IMR-90 (cell line): ENCODE measurements at regions not wholly inside any gene's neighbourhood (a gene's known extent, or its start where the extent isn't known, plus 50 kb on each side); places are given as distances from the start of the nearest gene placed in this dataset.
A peak's percentile ranks its signal among the peaks of the same experiment; 100 is the strongest.

Experiments used
- ATAC-seq: fragments of 200-7000 bp; cut with Tn5 transposase; 2 replicates; pipeline ENCODE4 v1.9.1; 2020; ENCODE audit warnings: low read depth, mild to moderate bottlenecking, moderate library complexity
- BruUV-seq: library from RNA; stranded (reverse); fragments of 400-500 nt; replicated peaks from 2 replicates; lab custom pipeline; 2021; lab: Mats Ljungman, UMichigan
- CTCF ChIA-PET: fragments of 300-600 bp; formaldehyde crosslinking; extraction: SDS; loops from one replicate; lab custom pipeline; 2021; ENCODE audit warnings: antibody characterized with exemption; lab: Yijun Ruan, JAX
- POLR2A ChIA-PET: fragments of 300-600 bp; sonication (Branson Sonifier 250); formaldehyde crosslinking; loops from one replicate; lab custom pipeline; 2022; ENCODE audit warnings: antibody characterized with exemption; ENCODE audit not compliant: unreplicated experiment; lab: Charles Lee
- DNase-seq: peaks from one replicate; pipeline ENCODE4 v3.0.0; 2013
- H2AFZ ChIP-seq: replicated peaks from 2 replicates; pipeline ENCODE3; 2013; ENCODE audit warnings: low read length, mild to moderate bottlenecking; ENCODE audit not compliant: poor library complexity
- H2AK5ac ChIP-seq: 2 replicates; pipeline ENCODE4 v1.6.1; 2013; ENCODE audit warnings: low read depth, low read length, inconsistent platforms
- H2AK9ac ChIP-seq: replicated peaks from 2 replicates; pipeline ENCODE3; 2013; ENCODE audit warnings: mild to moderate bottlenecking, low read depth, low read length, moderate library complexity; ENCODE audit not compliant: poor library complexity
- H2BK120ac ChIP-seq: 2 replicates; pipeline ENCODE4 v1.6.1; 2013; ENCODE audit warnings: low read depth, low read length, inconsistent platforms
- H2BK15ac ChIP-seq: 3 replicates; pipeline ENCODE4 v1.6.1; 2013; ENCODE audit warnings: low read depth, low read length, inconsistent platforms
- H2BK20ac ChIP-seq: 2 replicates; pipeline ENCODE4 v1.6.1; 2013; ENCODE audit warnings: low read depth, mild to moderate bottlenecking, inconsistent platforms, low read length, moderate library complexity
- H2BK5ac ChIP-seq: 2 replicates; pipeline ENCODE4 v1.6.1; 2013; ENCODE audit warnings: mild to moderate bottlenecking, low read depth, low read length, inconsistent platforms; ENCODE audit not compliant: poor library complexity, severe bottlenecking
- H3K14ac ChIP-seq: replicated peaks from 2 replicates; pipeline ENCODE4 v1.6.1; 2013; ENCODE audit warnings: low read depth, low read length, inconsistent platforms
- H3K18ac ChIP-seq: 2 replicates; pipeline ENCODE4 v1.6.1; 2013; ENCODE audit warnings: low read depth, low read length, control low read depth
- H3K23ac ChIP-seq: 2 replicates; pipeline ENCODE4 v1.6.1; 2013; ENCODE audit warnings: low read depth, low read length, inconsistent platforms
- H3K27ac ChIP-seq: 2 replicates; pipeline ENCODE4 v1.5.1; 2013; ENCODE audit warnings: mild to moderate bottlenecking, control low read depth, low read length; ENCODE audit not compliant: insufficient read depth
- H3K27me3 ChIP-seq: 2 replicates; pipeline ENCODE4 v1.6.1; 2013; ENCODE audit warnings: low read length; ENCODE audit not compliant: control insufficient read depth, insufficient read depth
- H3K36me3 ChIP-seq: 2 replicates; pipeline ENCODE4 v1.6.1; 2013; ENCODE audit warnings: low read length, mixed read lengths; ENCODE audit not compliant: control insufficient read depth, insufficient read depth
- H3K4ac ChIP-seq: 2 replicates; pipeline ENCODE4 v1.6.1; 2013; ENCODE audit warnings: low read depth, low read length, inconsistent platforms
- H3K4me1 ChIP-seq: 2 replicates; pipeline ENCODE4 v1.6.1; 2013; ENCODE audit warnings: low read length, mixed read lengths; ENCODE audit not compliant: control insufficient read depth, insufficient read depth
- H3K4me2 ChIP-seq: 2 replicates; pipeline ENCODE4 v1.6.1; 2013; ENCODE audit warnings: low read depth, mild to moderate bottlenecking, control low read depth, low read length, moderate library complexity
- H3K4me3 ChIP-seq: 2 replicates; pipeline ENCODE4 v1.5.1; 2013; ENCODE audit warnings: low read depth, mild to moderate bottlenecking, control low read depth, low read length, moderate library complexity; ENCODE audit not compliant: insufficient read depth
- H3K56ac ChIP-seq: 2 replicates; pipeline ENCODE4 v1.6.1; 2013; ENCODE audit warnings: low read length, inconsistent platforms; ENCODE audit not compliant: insufficient read depth; ENCODE audit errors: extremely low read depth
- H3K79me1 ChIP-seq, 2 experiments: 2 replicates each; pipeline ENCODE4 v1.6.1; 2013; ENCODE audit warnings: low read length in 2 of 2, inconsistent platforms in 1 of 2, low read depth in 1 of 2
- H3K9ac ChIP-seq: 2 replicates; pipeline ENCODE4 v1.6.1; 2013; ENCODE audit warnings: low read depth, low read length, control low read depth
- H3K9me1 ChIP-seq: 2 replicates; pipeline ENCODE4 v1.6.1; 2013; ENCODE audit warnings: low read length, inconsistent platforms; ENCODE audit not compliant: insufficient read depth
- H3K9me3 ChIP-seq: 2 replicates; pipeline ENCODE4 v1.6.1; 2013; ENCODE audit warnings: low read length; ENCODE audit not compliant: control insufficient read depth, insufficient read depth
- H4K20me1 ChIP-seq: 2 replicates; pipeline ENCODE4 v1.6.1; 2013; ENCODE audit warnings: low read length, inconsistent platforms; ENCODE audit not compliant: insufficient read depth
- H4K5ac ChIP-seq: 2 replicates; pipeline ENCODE4 v1.6.1; 2013; ENCODE audit warnings: mild to moderate bottlenecking, low read depth, low read length, control low read depth
- H4K8ac ChIP-seq, 2 experiments: 2 replicates each; pipeline ENCODE4 v1.6.1; 2013; ENCODE audit warnings: low read depth in 2 of 2, low read length in 2 of 2, control low read depth in 1 of 2, inconsistent platforms in 1 of 2
- H4K91ac ChIP-seq: 2 replicates; pipeline ENCODE4 v1.6.1; 2013; ENCODE audit warnings: low read depth, low read length, inconsistent platforms; ENCODE audit not compliant: insufficient read depth
- CHD1 ChIP-seq: IDR thresholded peaks from 2 replicates; pipeline ENCODE4 v1.6.1; 2012; ENCODE audit warnings: low read depth, low read length, improper control_type of control experiment
- FOS ChIP-seq: fragments of 150-350 bp; IDR thresholded peaks from 2 replicates; pipeline ENCODE4 v1.6.1; 2016; ENCODE audit warnings: low read depth, low read length
- NFE2L2 ChIP-seq: fragments of 150-350 bp; IDR thresholded peaks from 2 replicates; pipeline ENCODE4 v1.6.1; 2016; ENCODE audit warnings: low read depth, mild to moderate bottlenecking, low read length
- POLR2A ChIP-seq: IDR thresholded peaks from 2 replicates; pipeline ENCODE4 v1.6.1; 2012; ENCODE audit warnings: mild to moderate bottlenecking, low read depth, low read length
- RFX5 ChIP-seq: IDR thresholded peaks from 2 replicates; pipeline ENCODE4 v1.8.0; 2012; ENCODE audit warnings: low read depth, mild to moderate bottlenecking, low read length, moderate library complexity
- WGBS, 2 experiments: methylation state at CpG; one replicate each; pipeline versions ENCODE4 v1.1.5 to v1.1.7; 2013; ENCODE audit warnings: missing lambda C conversion rate in 2 of 2; ENCODE audit not compliant: insufficient read length in 1 of 2; ENCODE audit errors: extremely low coverage in 2 of 2; 5-methylcytosine and 5-hydroxymethylcytosine counted together
- dilution Hi-C: fragments of 300-500 bp; cut with HindIII; formaldehyde crosslinking; loops from one replicate; pipeline ENCODE4 v1.14.3; 2018; ENCODE audit warnings: low sequenced_read_pairs; ENCODE audit not compliant: unreplicated experiment
- in situ Hi-C: fragments of 300-500 bp; cut with MboI; formaldehyde crosslinking; loops from 3 replicates; pipeline ENCODE4 v1.14.3; 2019; ENCODE audit warnings: low sequenced_read_pairs, inconsistent platforms, mixed read lengths
- intact Hi-C: fragments of 100-400 bp; cut with micrococcal nuclease; formaldehyde crosslinking; loops from 2 replicates; pipeline ENCODE4 v1.10.0; 2022

DNA sequence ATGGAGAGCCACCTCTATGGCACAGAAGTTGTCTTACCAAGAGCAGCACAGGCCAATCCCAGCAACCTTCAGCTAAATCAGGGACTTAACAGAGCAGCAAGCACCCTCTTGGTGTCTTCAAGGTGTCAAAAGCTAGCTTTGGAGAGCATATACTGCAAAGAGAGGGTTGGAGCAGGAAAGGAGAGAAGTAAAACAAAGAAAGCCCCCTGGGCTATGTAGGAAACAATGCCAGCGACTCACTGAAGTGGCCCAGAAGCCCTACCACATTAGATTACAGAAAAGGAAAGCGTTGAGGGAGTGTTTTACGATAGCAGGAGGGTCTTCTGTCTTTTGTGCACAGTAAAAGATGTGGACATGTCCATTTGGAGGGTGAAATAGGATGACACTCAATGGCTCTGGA is 233.4 kb downstream of the MREG start:
- no peak overlapping the region for H4K5ac ChIP-seq
- H2AFZ ChIP-seq, result no peak overlapping the region
- no peak overlapping the region for H3K4ac ChIP-seq
- no peak overlapping the region for H4K8ac ChIP-seq
- peak overlapping the region; percentile 17; the same call in 1 of the 2 replicates for H2BK20ac ChIP-seq
- H3K9ac ChIP-seq, result no peak overlapping the region
- H3K56ac ChIP-seq, result no peak overlapping the region
- no peaks in the 10 kb centered on the region for H4K20me1 ChIP-seq
- no peak overlapping the region for H2BK5ac ChIP-seq
- H2AK5ac ChIP-seq, result 0 out of 2 replicates have a peak overlapping the region, but pooled peaks have one; percentile 15
- TF ChIP-seq CHD1 (no peak), NFE2L2 (no peak), FOS (no peak), RFX5 (no peak), POLR2A (no peak)
- H2BK120ac ChIP-seq, result no peak overlapping the region
- no peak overlapping the region for H2AK9ac ChIP-seq
- in situ Hi-C loops (no loop called here), intact Hi-C loops (loop anchor here (5.0 kb wide), 1 partner anchor 343 kb away; the partner anchor contains the start of gene FN1), dilution Hi-C loops (no loop called here)
- no peak for DNase-seq
- H3K4me3 ChIP-seq, result no peak overlapping the region
- BruUV-seq, result no TSS peak
- H3K79me1 ChIP-seq, result no peaks in the 10 kb centered on the region
- H3K4me1 ChIP-seq, result peaks cover 4% of the 10 kb centered on the region
- H3K27ac ChIP-seq, result no peak overlapping the region
- no peaks in the 10 kb centered on the region; the same call in 1 of the 2 replicates for H3K9me3 ChIP-seq
- no peak overlapping the region for H3K4me2 ChIP-seq
- WGBS, 2 experiments, result no CpG with 5 or more reads among the region's 3 CpGs
- no peaks in the 10 kb centered on the region for H3K27me3 ChIP-seq
- POLR2A ChIA-PET, result no interaction called here
- CTCF ChIA-PET, result no interaction called here
- H3K9me1 ChIP-seq, result 0 out of 2 replicates have a peak, but pooled peaks cover 2% of the 10 kb centered on the region
- ATAC-seq, result no peak
- H3K14ac ChIP-seq, result no peak overlapping the region
- no peaks in the 10 kb centered on the region for H3K36me3 ChIP-seq
- no peak overlapping the region for H4K91ac ChIP-seq
- H3K23ac ChIP-seq, result no peak overlapping the region
- H3K18ac ChIP-seq, result no peak overlapping the region
- no peak overlapping the region for H2BK15ac ChIP-seq
